ENCODE measurements at regions not wholly inside any gene's neighbourhood (a gene's known extent, or its start where the extent isn't known, plus 50 kb on each side); places are given as distances from the start of the nearest gene placed in this dataset.

DNA sequence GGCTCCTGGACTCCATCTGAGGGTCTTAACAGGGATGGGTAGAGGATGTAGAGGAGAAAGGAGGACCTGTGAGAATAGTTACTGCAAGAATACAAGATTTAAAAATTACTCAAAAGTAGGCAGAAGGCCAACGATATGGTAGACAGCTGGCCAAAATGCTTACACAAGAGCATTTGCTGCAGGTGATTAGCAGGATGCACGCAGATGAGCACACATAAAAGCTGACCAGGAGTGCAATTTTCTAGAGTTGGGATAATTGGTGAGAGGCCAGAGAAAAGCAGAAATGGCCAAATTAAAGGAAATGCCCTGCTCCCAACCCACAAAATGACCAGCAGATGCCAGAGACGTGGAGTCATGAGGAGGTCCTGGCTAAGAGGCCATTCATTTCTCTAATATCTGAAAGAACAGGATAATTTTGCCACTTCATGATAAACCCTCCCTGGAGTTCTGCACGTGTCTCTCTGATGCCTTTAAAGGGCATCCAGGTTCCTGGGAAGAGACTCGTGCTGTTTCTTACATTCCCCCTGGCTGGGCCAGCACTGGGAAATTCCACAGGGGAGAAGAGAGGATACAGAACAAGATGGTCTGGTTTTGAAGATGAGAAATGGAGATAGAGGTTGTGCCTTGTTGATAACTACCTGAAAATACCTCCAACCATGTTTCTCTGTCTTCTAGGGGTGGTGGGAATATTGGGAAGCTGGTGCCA lies 62.3 kb upstream of the KCNA3 start:
- CTCF ChIA-PET: no interaction called here
- H3K27ac ChIP-seq: no peak overlapping the region
- POLR2A ChIA-PET (ENCODE audit: low non-redundant PET): no interaction called here
- TF ChIP-seq, protein P1, sequence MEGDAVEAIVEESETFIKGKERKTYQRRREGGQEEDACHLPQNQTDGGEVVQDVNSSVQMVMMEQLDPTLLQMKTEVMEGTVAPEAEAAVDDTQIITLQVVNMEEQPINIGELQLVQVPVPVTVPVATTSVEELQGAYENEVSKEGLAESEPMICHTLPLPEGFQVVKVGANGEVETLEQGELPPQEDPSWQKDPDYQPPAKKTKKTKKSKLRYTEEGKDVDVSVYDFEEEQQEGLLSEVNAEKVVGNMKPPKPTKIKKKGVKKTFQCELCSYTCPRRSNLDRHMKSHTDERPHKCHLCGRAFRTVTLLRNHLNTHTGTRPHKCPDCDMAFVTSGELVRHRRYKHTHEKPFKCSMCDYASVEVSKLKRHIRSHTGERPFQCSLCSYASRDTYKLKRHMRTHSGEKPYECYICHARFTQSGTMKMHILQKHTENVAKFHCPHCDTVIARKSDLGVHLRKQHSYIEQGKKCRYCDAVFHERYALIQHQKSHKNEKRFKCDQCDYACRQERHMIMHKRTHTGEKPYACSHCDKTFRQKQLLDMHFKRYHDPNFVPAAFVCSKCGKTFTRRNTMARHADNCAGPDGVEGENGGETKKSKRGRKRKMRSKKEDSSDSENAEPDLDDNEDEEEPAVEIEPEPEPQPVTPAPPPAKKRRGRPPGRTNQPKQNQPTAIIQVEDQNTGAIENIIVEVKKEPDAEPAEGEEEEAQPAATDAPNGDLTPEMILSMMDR (conservative IDR thresholded peaks at IDR 0.05; ENCODE audit: low read depth): no peak
- DNase-seq (ENCODE audit: low spot score): no peak

DNA sequence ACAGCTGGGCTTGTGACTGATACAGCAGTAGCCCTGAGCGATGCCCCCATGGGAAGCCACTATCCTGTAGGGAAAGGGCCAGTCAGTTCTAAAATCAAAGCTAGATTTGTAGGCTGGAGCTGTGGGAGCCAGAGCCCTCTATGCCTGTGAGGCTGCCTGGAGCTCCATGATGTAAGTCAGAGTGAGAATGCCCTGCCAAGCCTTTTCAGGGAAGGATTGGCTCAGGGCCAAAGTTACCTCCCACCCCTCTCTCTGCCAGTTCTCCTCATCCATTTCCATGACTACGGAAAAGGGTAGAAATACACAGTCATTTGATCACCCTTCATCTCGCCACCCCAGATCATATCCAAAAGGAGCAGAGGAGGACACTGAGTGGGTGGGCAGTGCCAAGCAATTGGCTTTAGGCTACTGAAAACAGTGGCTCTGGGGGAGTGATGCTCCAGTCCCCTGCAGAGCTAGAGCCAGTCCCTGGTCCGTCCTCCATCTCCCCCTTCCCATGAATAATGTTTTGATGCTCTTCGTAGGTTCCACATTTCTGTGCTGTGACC lies 59.5 kb upstream of the KCNA3 start:
- CTCF ChIA-PET: interaction anchor here (0.5 kb wide), 2 partner anchors 1086 to 1334 kb away, joined by 3 read pairs; no protein-coding TSS in a partner anchor
- DNase-seq (ENCODE audit: low spot score): no peak
- TF ChIP-seq, protein P1 (conservative IDR thresholded peaks at IDR 0.05; ENCODE audit: low read depth): no peak
- POLR2A ChIA-PET (ENCODE audit: low non-redundant PET): no interaction called here
- H3K27ac ChIP-seq: no peak overlapping the region

DNA sequence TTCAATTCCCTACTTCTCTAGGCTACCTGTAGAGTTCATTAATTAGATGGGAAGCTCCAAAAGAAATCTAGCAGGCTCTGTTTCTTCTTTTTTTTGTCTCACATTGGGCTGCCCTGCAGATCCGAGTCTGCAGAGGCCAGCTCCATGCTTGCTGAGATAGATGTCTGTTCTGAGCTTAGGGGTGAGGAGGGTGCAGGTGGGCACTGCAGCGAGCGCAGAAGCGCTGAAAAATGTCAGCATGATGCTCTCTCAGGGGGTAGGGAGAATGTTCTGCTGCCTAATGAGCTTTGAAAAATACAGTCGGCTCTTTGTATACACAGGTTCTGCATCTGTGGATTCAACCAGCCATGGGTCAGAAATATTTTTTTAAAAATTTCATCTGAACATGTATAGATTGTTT lies 56.8 kb upstream of the KCNA3 start:
- ChIA-PET POLR2A (ENCODE audit: low non-redundant PET) (no interaction called here), CTCF (no interaction called here)
- H3K27ac ChIP-seq: no peak overlapping the region
- TF ChIP-seq, protein P1 (conservative IDR thresholded peaks at IDR 0.05; ENCODE audit: low read depth): no peak
- DNase-seq (ENCODE audit: low spot score): no peak

DNA sequence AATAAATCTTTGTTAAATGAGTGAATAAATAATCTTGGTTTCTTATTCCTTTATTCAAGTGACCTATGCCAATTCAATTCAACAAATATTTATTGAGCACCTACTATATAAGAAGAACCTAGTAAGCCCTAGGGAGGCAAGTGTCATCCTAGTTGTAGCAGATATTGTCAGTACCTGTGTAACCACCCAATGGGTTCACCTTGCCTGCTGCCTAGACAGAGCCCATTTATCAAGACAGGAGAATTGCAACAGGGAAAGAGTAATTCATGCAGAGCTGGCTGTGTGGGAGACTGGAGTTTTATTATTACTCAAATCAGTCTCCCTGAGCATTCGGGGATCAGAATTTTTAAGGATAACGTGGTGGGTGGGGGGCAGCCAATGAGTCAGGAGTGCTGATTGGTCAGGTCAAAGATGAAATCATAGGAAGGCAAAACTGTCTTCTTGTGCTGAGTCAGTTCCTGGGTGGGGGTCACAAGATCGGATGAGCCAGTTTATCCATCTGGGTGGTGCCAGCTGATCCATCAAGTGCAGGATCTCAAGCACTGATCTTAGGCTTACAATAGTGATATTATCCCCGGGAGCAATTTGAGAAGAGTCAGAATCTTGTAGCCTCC lies 53.8 kb upstream of the KCNA3 start:
- TF ChIP-seq, protein P1 (conservative IDR thresholded peaks at IDR 0.05; ENCODE audit: low read depth): no peak
- ChIA-PET CTCF (interaction anchor here (0.6 kb wide), 1 partner anchor 271 kb away, joined by 3 read pairs; no protein-coding TSS in a partner anchor), POLR2A (ENCODE audit: low non-redundant PET) (no interaction called here)
- DNase-seq (ENCODE audit: low spot score): no peak
- no peak overlapping the region for H3K27ac ChIP-seq

DNA sequence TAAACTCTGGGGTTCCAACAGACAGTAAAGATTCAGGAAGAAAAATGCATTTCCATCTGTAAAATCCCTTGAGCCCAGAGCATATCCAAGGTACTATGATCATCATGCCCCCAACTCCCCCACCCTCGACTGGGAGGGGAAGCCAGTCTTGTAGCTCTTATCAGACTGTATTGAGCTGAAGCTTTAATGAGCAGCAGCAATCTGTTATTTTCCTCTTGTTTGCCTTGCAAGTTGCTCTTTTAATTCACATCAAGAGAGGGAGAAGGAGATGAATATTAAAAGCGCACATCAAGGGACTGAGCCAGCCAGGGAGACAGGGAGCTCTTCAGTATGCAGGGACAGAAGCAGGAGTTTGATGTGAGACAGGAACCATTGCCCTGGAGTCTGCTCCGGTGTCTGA lies 52.5 kb upstream of the KCNA3 start:
- POLR2A ChIA-PET (ENCODE audit: low non-redundant PET): no interaction called here
- CTCF ChIA-PET: no interaction called here
- no peak for DNase-seq (ENCODE audit: low spot score)

DNA sequence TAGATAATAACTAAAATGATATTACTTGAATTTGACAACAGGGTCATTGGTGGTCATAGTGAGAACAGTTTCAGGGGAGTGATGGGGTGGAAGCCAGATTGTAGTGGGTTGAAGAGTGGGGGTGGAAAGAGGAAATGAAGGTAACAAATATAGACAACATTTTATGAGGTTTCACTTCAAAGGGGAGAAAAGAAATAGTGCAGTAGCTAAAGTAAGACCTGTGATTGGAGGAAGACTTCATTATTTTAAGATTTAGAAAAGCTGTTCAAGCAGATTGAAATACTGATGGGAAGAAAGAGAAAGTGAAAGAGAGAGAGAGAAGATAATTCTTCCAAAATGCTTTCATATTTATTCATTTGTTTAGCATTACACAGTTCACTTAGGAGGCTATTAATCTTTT lies 52.0 kb upstream of the KCNA3 start:
- POLR2A ChIA-PET (ENCODE audit: low non-redundant PET): no interaction called here
- CTCF ChIA-PET: interaction anchor here (0.6 kb wide), 1 partner anchor 141 kb away, joined by 4 read pairs; no protein-coding TSS in a partner anchor
- DNase-seq (ENCODE audit: low spot score): no peak
- TF ChIP-seq, protein P1 (conservative IDR thresholded peaks at IDR 0.05; ENCODE audit: low read depth): no peak
- no peak overlapping the region for H3K27ac ChIP-seq

More for the DNA sequence above, 52.5 kb upstream of the KCNA3 start:
- TF ChIP-seq, protein P1 (conservative IDR thresholded peaks at IDR 0.05; ENCODE audit: low read depth): no peak
- H3K27ac ChIP-seq: no peak overlapping the region
